AG09309 (cell line): ENCODE measurements at regions not wholly inside any gene's neighbourhood (a gene's known extent, or its start where the extent isn't known, plus 50 kb on each side); places are given as distances from the start of the nearest gene placed in this dataset.

Experiments used
- DNase-seq: peaks from one replicate; pipeline ENCODE4 v3.0.0-alpha.2; 2010; ENCODE audit warnings: low read depth
- H3K4me3 ChIP-seq: 2 replicates; pipeline ENCODE4 v1.5.1; 2011; ENCODE audit warnings: mild to moderate bottlenecking, low read depth, low read length, moderate library complexity; ENCODE audit not compliant: control insufficient read depth
- TF ChIP-seq, protein P1 (sequence below): IDR thresholded peaks from 2 replicates; pipeline ENCODE4 v1.5.1; 2011; ENCODE audit warnings: mild to moderate bottlenecking, low read depth, low read length, inconsistent platforms; ENCODE audit not compliant: insufficient read depth, control insufficient read depth; ENCODE audit errors: missing control alignments

DNA sequence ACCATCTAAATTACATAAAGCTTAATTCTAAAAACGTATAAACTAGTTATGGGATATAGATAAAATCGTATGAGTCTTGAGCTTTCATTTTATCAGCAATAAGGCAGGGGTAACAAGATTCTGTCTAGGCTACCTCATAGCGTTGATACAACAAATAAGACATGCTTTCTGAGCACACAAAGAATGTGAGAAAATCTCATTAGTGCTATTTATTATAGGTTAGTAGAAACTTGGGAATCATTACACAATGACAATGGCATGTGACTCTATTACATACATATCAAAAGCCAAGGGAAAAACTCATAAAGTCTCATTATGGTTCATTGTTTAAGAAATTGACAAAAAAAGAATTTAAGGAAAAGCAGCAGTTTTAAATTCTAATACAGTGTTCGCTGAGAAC, 448.6 kb downstream of the PLK2 start:
- TF ChIP-seq, protein P1, sequence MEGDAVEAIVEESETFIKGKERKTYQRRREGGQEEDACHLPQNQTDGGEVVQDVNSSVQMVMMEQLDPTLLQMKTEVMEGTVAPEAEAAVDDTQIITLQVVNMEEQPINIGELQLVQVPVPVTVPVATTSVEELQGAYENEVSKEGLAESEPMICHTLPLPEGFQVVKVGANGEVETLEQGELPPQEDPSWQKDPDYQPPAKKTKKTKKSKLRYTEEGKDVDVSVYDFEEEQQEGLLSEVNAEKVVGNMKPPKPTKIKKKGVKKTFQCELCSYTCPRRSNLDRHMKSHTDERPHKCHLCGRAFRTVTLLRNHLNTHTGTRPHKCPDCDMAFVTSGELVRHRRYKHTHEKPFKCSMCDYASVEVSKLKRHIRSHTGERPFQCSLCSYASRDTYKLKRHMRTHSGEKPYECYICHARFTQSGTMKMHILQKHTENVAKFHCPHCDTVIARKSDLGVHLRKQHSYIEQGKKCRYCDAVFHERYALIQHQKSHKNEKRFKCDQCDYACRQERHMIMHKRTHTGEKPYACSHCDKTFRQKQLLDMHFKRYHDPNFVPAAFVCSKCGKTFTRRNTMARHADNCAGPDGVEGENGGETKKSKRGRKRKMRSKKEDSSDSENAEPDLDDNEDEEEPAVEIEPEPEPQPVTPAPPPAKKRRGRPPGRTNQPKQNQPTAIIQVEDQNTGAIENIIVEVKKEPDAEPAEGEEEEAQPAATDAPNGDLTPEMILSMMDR, result no peak
- DNase-seq, result no peak
- H3K4me3 ChIP-seq, result no peak overlapping the region

DNA sequence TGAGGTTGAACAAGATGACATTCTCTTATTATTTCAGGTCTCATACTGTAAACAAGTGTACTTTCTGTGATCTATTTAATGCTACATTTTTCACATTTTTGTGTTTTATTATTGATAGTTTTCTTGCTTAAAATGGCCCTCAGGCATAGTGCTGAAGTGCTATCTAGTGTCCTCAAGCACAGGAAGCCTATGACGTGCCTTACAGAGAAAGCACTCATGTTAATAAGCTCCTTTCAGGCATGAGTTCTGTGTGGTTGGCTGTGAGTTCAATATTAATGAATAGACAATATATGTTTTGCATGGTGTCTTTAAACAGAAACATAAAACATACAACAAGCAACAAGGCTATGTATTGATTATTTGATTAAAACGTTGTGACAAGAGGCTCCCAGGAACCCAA, 450.1 kb downstream of the PLK2 start:
- DNase-seq, result no peak
- TF ChIP-seq, protein P1, result no peak
- no peak overlapping the region for H3K4me3 ChIP-seq

DNA sequence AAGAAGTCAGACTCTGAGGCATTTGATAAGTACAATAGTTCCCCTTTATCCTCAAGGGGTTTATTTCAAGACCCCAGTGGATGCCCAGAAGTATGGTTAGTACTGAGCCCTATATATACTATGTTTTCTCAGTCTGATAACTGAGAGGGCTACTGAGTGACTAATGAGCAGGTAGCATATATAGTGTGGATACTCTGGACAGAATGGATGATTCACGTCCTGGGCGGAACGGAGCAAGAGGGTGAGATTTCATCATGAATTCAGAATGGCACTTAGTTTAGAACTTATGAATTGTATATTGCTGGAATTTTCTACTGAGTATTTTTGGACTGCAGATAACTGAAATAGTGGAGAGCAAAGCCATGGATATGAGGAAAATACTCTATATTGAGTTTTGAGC, 457.6 kb downstream of the PLK2 start:
- TF ChIP-seq, protein P1, result no peak
- no peak overlapping the region for H3K4me3 ChIP-seq
- DNase-seq, result no peak

DNA sequence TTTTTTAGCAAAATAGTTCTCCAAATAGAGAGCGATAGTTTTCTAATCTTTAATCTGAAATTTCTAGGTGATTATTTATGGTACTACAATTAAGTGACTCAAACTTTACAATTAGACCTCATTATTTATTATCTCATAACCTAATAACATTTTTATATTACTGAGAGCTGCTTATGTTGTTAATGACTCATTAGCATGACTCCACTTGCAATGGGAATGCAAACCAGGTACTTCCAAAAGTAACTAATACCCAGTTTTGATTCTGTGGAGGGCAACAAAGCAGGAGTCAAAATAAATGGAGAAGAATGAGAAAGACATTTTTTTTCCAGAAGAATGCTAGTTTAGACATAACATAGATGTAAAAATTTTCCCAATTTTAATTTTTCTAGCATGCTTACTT, 466.0 kb downstream of the PLK2 start:
- H3K4me3 ChIP-seq, result no peak overlapping the region
- no peak for DNase-seq
- TF ChIP-seq, protein P1, result no peak

DNA sequence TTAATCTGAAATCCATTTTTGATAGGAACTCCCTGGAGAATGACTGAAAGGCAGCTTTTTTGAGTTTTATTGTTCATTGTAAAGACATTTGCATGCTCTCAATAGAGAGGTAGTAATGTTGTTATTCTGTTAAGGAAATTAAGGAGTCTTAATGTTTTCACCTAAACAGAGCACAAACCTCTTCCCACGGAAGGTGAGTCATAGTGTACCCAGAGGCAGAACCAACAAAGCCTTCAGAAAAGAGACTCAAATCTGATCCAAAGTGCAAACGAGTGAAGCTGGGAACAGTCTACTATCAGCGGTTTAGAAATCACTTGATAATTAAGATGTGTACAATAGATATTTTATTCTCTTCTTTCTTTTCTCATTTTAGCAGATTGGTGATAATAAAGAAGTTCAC, 470.5 kb downstream of the PLK2 start:
- TF ChIP-seq, protein P1, result no peak

DNA sequence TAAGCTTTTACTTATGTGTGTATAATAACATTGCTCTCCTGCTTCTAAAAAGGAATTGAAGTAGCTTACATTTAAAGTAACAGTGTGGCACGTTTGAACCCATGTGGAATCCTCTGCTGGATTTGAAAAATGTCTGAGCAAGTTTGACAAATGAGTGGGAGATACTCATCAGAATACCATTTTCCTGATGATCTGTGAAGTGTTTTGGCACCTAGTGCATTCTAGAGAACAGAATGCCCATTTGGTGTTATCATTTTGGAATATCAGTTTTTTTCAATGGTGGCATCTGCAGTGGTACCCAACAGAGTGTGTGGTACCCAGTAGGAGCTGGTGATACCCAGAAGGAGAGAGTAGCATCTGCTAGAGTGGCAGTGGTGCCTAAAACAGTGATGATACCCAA, 471.1 kb downstream of the PLK2 start:
- TF ChIP-seq, protein P1, result no peak
- H3K4me3 ChIP-seq, result no peak overlapping the region
- no peak for DNase-seq

More for the DNA sequence above, 470.5 kb downstream of the PLK2 start:
- no peak overlapping the region for H3K4me3 ChIP-seq
- DNase-seq, result no peak

DNA sequence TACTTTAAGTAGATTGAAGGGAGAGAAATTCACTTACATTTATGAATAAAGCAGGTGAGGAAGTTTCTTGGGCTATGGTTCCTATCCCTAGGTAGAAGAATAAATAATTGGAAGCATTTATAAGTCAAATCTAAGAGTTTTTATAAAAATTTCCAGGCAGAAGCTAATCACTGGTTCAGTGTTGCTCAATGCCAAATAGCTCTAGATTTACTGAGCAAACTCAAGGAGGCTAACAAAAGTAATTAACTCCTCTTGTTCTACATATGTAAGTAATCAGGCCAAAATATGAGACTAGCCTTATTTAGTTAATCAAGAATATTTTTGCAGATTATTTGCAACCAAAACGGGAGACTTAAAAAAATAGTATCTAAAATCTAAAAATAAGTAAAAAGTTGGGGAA, 472.3 kb downstream of the PLK2 start:
- no peak overlapping the region for H3K4me3 ChIP-seq
- TF ChIP-seq, protein P1, result no peak
- DNase-seq, result no peak
